Stimulated activated effector memory CD8-positive, alpha-beta T cell treated with anti-CD3 and anti-CD28 coated beads, Interleukin-12 subunit alpha, Interleukin-12 subunit beta, amount 100 ng/mL, for 72 hours (primary cell): ENCODE measurements at regions not wholly inside any gene's neighbourhood (a gene's known extent, or its start where the extent isn't known, plus 50 kb on each side); places are given as distances from the start of the nearest gene placed in this dataset.

Experiments used
- ATAC-seq: fragments of 150-1000 bp; cut with Tn5 transposase; 2 replicates; pipeline ENCODE4 v1.10.0; 2021
- DNase-seq, 2 donors: peaks; one replicate each; pipeline ENCODE4 v3.0.0; 2021 to 2022; ENCODE audit warnings: low spot score in 2 of 2
- H3K27ac Mint-ChIP-seq: one replicate; pipeline ENCODE4 v1.8.0; 2022; ENCODE audit warnings: mild to moderate bottlenecking, mixed read lengths
- H3K36me3 Mint-ChIP-seq: one replicate; pipeline ENCODE4 v1.8.0; 2022; ENCODE audit warnings: mild to moderate bottlenecking, mixed read lengths
- H3K4me1 Mint-ChIP-seq: one replicate; pipeline ENCODE4 v1.8.0; 2022; ENCODE audit warnings: mixed read lengths
- H3K4me3 Mint-ChIP-seq: one replicate; pipeline ENCODE4 v1.8.0; 2022; ENCODE audit warnings: mild to moderate bottlenecking, mixed read lengths
- H3K9me3 Mint-ChIP-seq: one replicate; pipeline ENCODE4 v1.8.0; 2022; ENCODE audit warnings: mixed read lengths

GRCh38 chr21:23402929-23403520, 2204.3 kb downstream of the MRPL39 start:
- Mint-ChIP-seq H3K4me3 (no peak overlapping the region), H3K9me3 (peaks cover 3% of the 10 kb centered on the region), H3K36me3 (no peaks in the 10 kb centered on the region), H3K27ac (no peak overlapping the region), H3K4me1 (no peaks in the 10 kb centered on the region)
- DNase-seq (no peak), ATAC-seq (no peak)

GRCh38 chr21:23401278-23401677, 2206.0 kb downstream of the MRPL39 start:
- H3K4me3 Mint-ChIP-seq = no peak overlapping the region
- no peak overlapping the region for H3K27ac Mint-ChIP-seq
- no peaks in the 10 kb centered on the region for H3K4me1 Mint-ChIP-seq
- H3K36me3 Mint-ChIP-seq = no peaks in the 10 kb centered on the region
- H3K9me3 Mint-ChIP-seq = peaks cover 3% of the 10 kb centered on the region
- DNase-seq = no peak
- no peak for ATAC-seq

- Mint-ChIP-seq H3K4me3 (no peak overlapping the region), H3K36me3 (no peaks in the 10 kb centered on the region), H3K9me3 (peaks cover 3% of the 10 kb centered on the region), H3K4me1 (no peaks in the 10 kb centered on the region), H3K27ac (no peak overlapping the region)
- DNase-seq (no peak), ATAC-seq (no peak)
Observed at GRCh38 chr21:23398726-23399125, 2208.6 kb downstream of the MRPL39 start.

- H3K27ac Mint-ChIP-seq = no peak overlapping the region
- ATAC-seq (no peak), DNase-seq (no peak)
- no peaks in the 10 kb centered on the region for H3K4me1 Mint-ChIP-seq
- peaks cover 6% of the 10 kb centered on the region for H3K9me3 Mint-ChIP-seq
- H3K36me3 Mint-ChIP-seq = no peaks in the 10 kb centered on the region
- H3K4me3 Mint-ChIP-seq = no peak overlapping the region
Observed at GRCh38 chr21:23394458-23394857, 2212.8 kb downstream of the MRPL39 start.

- Mint-ChIP-seq H3K36me3 (no peaks in the 10 kb centered on the region), H3K9me3 (no peaks in the 10 kb centered on the region), H3K4me3 (no peak overlapping the region), H3K27ac (no peak overlapping the region), H3K4me1 (no peaks in the 10 kb centered on the region)
- ATAC-seq (no peak), DNase-seq (no peak)
Observed at GRCh38 chr21:23384679-23385078, 2222.6 kb downstream of the MRPL39 start.

- Mint-ChIP-seq H3K36me3 (no peaks in the 10 kb centered on the region), H3K4me3 (no peak overlapping the region), H3K27ac (no peak overlapping the region), H3K9me3 (peaks cover 9% of the 10 kb centered on the region), H3K4me1 (no peaks in the 10 kb centered on the region)
- ATAC-seq (no peak), DNase-seq (no peak)
Observed at GRCh38 chr21:23374155-23374554, 2233.1 kb downstream of the MRPL39 start.

DNA sequence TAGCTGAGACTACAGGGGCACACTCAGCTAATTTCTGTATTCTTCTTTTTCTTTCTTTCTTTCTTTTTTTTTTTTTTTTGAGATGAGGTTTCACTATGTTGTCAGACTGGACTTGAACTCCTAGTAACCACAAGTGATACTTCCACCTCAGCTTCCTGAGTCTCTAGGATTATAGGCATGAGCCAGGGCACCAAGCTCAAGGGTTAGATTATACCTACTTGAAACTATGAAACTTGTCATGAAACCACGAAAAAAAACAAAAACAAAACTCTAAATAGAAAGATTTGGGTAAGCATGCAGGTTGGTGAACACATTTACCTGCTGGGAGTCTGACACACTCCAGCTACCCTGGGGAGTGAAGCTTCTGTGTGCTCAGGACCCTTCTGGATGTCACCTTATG, 2250.4 kb downstream of the MRPL39 start:
- Mint-ChIP-seq H3K4me3 (no peak overlapping the region), H3K27ac (no peak overlapping the region), H3K9me3 (peaks cover 12% of the 10 kb centered on the region), H3K4me1 (no peaks in the 10 kb centered on the region), H3K36me3 (no peaks in the 10 kb centered on the region)
- DNase-seq = no peak
- no peak for ATAC-seq

DNA sequence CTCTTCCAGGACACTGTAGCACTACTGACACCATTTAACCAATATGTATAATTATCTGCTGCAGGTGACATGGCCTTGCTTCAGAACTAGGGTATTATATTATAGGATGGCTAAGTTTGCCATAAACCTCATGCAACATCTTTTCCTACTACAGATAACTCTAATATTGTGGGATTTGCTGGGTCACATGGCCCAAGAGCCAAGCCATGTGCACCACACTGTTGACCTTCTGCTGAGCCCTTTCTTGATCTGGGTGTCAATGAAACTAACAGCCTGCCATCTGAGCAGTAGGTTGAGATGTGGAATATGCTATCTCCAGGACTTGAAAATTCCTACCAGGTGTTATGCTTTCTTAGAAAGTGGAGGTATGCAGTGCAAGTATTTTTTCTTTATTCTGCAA, 2291.1 kb downstream of the MRPL39 start:
- no peak for ATAC-seq
- Mint-ChIP-seq H3K4me1 (no peaks in the 10 kb centered on the region), H3K36me3 (no peaks in the 10 kb centered on the region), H3K9me3 (peaks cover 16% of the 10 kb centered on the region), H3K4me3 (no peak overlapping the region), H3K27ac (no peak overlapping the region)
- no peak for DNase-seq

DNA sequence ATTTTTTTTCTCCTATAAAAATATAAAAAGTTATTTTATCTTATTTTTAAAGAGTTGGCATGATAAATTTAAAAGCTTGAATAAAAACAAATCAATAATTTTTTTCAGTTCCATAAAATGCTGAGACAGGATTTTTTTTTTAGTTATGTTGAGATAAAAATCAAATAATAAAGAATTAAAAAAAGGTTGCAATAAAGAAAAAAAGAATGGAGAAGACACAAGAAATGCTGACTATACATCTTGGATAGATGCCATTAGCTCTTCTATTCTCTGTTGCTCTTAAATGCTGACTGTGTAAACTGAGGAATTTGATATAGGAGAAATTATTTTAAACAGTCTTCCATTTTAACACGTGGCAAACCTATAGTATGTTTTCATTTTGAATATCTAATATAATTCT, 2298.5 kb downstream of the MRPL39 start:
- H3K9me3 Mint-ChIP-seq = peaks cover 6% of the 10 kb centered on the region
- no peaks in the 10 kb centered on the region for H3K36me3 Mint-ChIP-seq
- no peak overlapping the region for H3K27ac Mint-ChIP-seq
- no peak overlapping the region for H3K4me3 Mint-ChIP-seq
- H3K4me1 Mint-ChIP-seq = no peaks in the 10 kb centered on the region
- DNase-seq (no peak), ATAC-seq (no peak)

- Mint-ChIP-seq H3K9me3 (no peaks in the 10 kb centered on the region), H3K27ac (no peak overlapping the region), H3K36me3 (no peaks in the 10 kb centered on the region), H3K4me3 (no peak overlapping the region), H3K4me1 (no peaks in the 10 kb centered on the region)
- ATAC-seq (no peak), DNase-seq (no peak)
Observed at GRCh38 chr21:23307065-23307464, 2300.2 kb downstream of the MRPL39 start.

- DNase-seq (no peak), ATAC-seq (no peak)
- Mint-ChIP-seq H3K4me1 (no peaks in the 10 kb centered on the region), H3K36me3 (no peaks in the 10 kb centered on the region), H3K27ac (no peak overlapping the region), H3K9me3 (peaks cover 9% of the 10 kb centered on the region), H3K4me3 (no peak overlapping the region)
Observed at GRCh38 chr21:23292292-23292691, 2294.1 kb downstream of the NCAM2 start.

DNA sequence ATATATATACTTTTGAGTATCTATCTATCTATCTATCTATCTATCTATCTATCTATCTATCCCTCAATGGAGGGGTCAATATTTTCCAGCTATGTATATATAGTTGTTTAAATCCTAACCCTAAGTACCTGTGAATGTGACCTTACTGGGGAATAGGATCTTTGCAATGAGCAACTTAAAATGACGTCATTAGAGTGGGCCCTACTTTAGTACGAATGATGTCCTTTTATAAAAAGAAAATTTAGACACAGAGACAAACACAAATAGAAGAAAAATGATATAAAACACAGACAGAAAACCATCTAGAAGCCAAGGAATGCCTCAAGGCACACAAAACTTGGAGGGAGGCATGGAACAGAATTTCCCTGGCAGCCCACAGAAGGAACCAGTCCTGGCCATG, 2283.7 kb downstream of the NCAM2 start:
- H3K4me1 Mint-ChIP-seq = no peaks in the 10 kb centered on the region
- no peak overlapping the region for H3K4me3 Mint-ChIP-seq
- DNase-seq = no peak
- no peak for ATAC-seq
- H3K36me3 Mint-ChIP-seq = no peaks in the 10 kb centered on the region
- peaks cover 2% of the 10 kb centered on the region for H3K9me3 Mint-ChIP-seq
- no peak overlapping the region for H3K27ac Mint-ChIP-seq

- DNase-seq (no peak), ATAC-seq (no peak)
- H3K27ac Mint-ChIP-seq = no peak overlapping the region
- H3K36me3 Mint-ChIP-seq = no peaks in the 10 kb centered on the region
- no peak overlapping the region for H3K4me3 Mint-ChIP-seq
- no peaks in the 10 kb centered on the region for H3K4me1 Mint-ChIP-seq
- peaks cover 8% of the 10 kb centered on the region for H3K9me3 Mint-ChIP-seq
Observed at GRCh38 chr21:23249760-23250159, 2251.6 kb downstream of the NCAM2 start.

DNA sequence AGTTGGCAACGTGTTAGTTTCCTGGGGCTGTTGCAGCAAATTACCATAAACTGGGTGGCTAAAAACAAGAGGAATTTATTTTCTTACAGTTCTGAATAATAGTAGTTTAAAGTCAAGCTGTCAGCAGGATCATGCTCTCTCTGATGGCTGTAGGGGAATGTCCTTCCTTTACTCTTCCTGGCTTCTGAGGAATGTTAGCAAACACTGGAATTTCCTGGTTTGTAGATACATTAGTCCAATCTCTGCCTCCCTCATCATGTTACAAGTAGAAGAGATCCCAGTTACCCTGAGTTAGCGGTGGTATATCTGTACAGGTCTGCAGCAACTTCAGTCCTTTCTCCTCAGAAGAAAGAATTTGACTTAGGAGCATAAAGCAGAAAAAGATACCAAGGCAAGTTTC, 2249.1 kb downstream of the NCAM2 start:
- no peaks in the 10 kb centered on the region for H3K36me3 Mint-ChIP-seq
- H3K27ac Mint-ChIP-seq = no peak overlapping the region
- ATAC-seq (no peak), DNase-seq (no peak)
- peaks cover 8% of the 10 kb centered on the region for H3K9me3 Mint-ChIP-seq
- H3K4me3 Mint-ChIP-seq = no peak overlapping the region
- no peaks in the 10 kb centered on the region for H3K4me1 Mint-ChIP-seq

DNA sequence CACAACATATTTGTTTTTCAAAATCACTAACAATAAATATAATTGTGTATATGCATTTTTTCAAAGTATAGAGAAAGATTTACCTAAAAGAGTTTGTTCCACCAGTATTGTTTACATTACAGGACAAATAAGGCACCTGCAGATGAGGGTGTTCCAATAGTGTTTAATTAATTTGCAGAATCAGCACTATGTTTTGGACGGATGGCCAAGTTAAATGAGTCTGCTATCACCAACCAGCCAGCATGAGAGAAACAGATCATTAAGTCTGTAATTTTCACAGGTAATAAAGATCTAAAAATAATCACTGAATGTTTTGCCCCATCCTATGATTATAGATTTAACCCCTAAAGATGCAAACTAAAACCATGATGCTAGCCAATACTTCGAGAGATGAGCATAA, 2247.0 kb downstream of the NCAM2 start:
- DNase-seq (no peak), ATAC-seq (no peak)
- H3K36me3 Mint-ChIP-seq = no peaks in the 10 kb centered on the region
- peaks cover 8% of the 10 kb centered on the region for H3K9me3 Mint-ChIP-seq
- no peak overlapping the region for H3K27ac Mint-ChIP-seq
- no peaks in the 10 kb centered on the region for H3K4me1 Mint-ChIP-seq
- no peak overlapping the region for H3K4me3 Mint-ChIP-seq

DNA sequence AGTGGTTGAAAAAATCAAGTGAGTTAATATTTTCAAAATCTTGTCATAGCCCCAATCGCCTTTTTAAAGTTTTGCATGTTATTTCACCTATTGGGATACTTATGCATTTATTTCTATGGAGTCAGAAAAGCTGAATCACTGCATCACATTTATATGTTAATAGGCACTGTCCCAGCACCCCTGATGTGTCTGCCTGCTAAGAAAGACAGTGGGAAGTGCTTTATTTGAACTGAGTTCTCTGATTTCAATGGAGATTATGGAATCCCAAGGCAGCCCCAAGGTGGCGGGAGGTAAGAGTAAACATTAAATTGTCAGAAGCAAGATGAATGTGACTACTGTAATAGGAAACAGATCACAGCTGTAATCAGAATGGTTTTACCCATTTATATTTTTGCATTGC, 2225.7 kb downstream of the NCAM2 start:
- H3K36me3 Mint-ChIP-seq = no peaks in the 10 kb centered on the region
- no peak overlapping the region for H3K4me3 Mint-ChIP-seq
- DNase-seq (no peak), ATAC-seq (no peak)
- no peaks in the 10 kb centered on the region for H3K4me1 Mint-ChIP-seq
- H3K27ac Mint-ChIP-seq = no peak overlapping the region
- peaks cover 9% of the 10 kb centered on the region for H3K9me3 Mint-ChIP-seq

DNA sequence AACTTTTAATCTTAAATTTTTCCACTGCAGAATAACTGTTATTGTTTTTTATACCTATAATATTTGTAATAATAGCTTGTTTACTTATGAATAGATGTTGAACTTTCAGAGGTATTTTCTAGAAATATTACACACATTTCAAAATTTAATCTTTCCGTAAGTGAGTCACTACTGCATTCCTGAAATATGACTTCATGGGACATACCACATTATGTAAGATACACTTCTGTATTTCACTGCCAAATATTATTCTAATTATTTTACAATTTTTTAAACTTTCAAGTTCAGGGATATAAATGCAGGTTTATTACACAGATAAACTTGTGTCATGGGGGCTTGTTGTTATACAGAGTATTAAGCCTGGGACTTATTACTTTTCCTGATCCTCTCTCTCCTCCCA, 2220.5 kb downstream of the NCAM2 start:
- Mint-ChIP-seq H3K27ac (no peak overlapping the region), H3K4me1 (no peaks in the 10 kb centered on the region), H3K4me3 (no peak overlapping the region), H3K9me3 (peaks cover 12% of the 10 kb centered on the region), H3K36me3 (no peaks in the 10 kb centered on the region)
- DNase-seq (no peak), ATAC-seq (no peak)
